Activated CD4-positive, alpha-beta T cell treated with anti-CD3 and anti-CD28 coated beads, Interleukin-2, amount 50 U/mL, for 24 hours (primary cell): ENCODE measurements at regions not wholly inside any gene's neighbourhood (a gene's known extent, or its start where the extent isn't known, plus 50 kb on each side); places are given as distances from the start of the nearest gene placed in this dataset.

Source experiments
- DNase-seq, 2 donors: peaks; one replicate each; pipeline ENCODE4 v3.0.0-alpha.2; 2020; ENCODE audit warnings: low read depth in 1 of 2, low spot score in 1 of 2

GRCh38 chr5:125530833-125531615, 784.6 kb upstream of the ZNF608 start:
- DNase-seq, result no peak

GRCh38 chr5:125536095-125536494, 789.7 kb upstream of the ZNF608 start:
- DNase-seq, result no peak

GRCh38 chr5:125536582-125536981, 790.1 kb upstream of the ZNF608 start:
- DNase-seq, result no peak

GRCh38 chr5:125537661-125538060, 791.2 kb upstream of the ZNF608 start:
- no peak for DNase-seq

GRCh38 chr5:125538469-125538868, 792.0 kb upstream of the ZNF608 start:
- no peak for DNase-seq

- no peak for DNase-seq
Observed at GRCh38 chr5:125541085-125541484, 794.6 kb upstream of the ZNF608 start.

GRCh38 chr5:125549322-125549911, 803.0 kb upstream of the ZNF608 start:
- no peak for DNase-seq

GRCh38 chr5:125550274-125550673, 803.8 kb upstream of the ZNF608 start:
- no peak for DNase-seq

GRCh38 chr5:125551246-125551645, 804.8 kb upstream of the ZNF608 start:
- DNase-seq, result no peak

GRCh38 chr5:125551797-125552196, 805.4 kb upstream of the ZNF608 start:
- DNase-seq, result no peak

GRCh38 chr5:125552486-125552885, 806.0 kb upstream of the ZNF608 start:
- DNase-seq, result no peak

- DNase-seq, result no peak
Observed at GRCh38 chr5:125554355-125554754, 807.9 kb upstream of the ZNF608 start.

GRCh38 chr5:125555591-125555990, 809.2 kb upstream of the ZNF608 start:
- no peak for DNase-seq

GRCh38 chr5:125558016-125558415, 811.6 kb upstream of the ZNF608 start:
- no peak for DNase-seq

GRCh38 chr5:125558466-125558865, 812.0 kb upstream of the ZNF608 start:
- DNase-seq, result no peak

GRCh38 chr5:125559296-125559695, 812.9 kb upstream of the ZNF608 start:
- no peak for DNase-seq

- no peak for DNase-seq
Observed at GRCh38 chr5:125560476-125561225, 814.2 kb upstream of the ZNF608 start.

GRCh38 chr5:125564317-125564975, 818.0 kb upstream of the ZNF608 start:
- no peak for DNase-seq

GRCh38 chr5:125574491-125575044, 828.1 kb upstream of the ZNF608 start:
- no peak for DNase-seq

GRCh38 chr5:125575171-125575890, 828.9 kb upstream of the ZNF608 start:
- no peak for DNase-seq
